Daoy (cell line): ENCODE measurements at regions not wholly inside any gene's neighbourhood (a gene's known extent, or its start where the extent isn't known, plus 50 kb on each side); places are given as distances from the start of the nearest gene placed in this dataset.

Experiments
- DNase-seq: peaks from one replicate; pipeline ENCODE4 v3.0.0-alpha.2; 2015; ENCODE audit warnings: low read depth

- DNase-seq = no peak
Observed at GRCh38 chrX:30950391-30950790, 61.3 kb upstream of the TAB3 start.

DNA sequence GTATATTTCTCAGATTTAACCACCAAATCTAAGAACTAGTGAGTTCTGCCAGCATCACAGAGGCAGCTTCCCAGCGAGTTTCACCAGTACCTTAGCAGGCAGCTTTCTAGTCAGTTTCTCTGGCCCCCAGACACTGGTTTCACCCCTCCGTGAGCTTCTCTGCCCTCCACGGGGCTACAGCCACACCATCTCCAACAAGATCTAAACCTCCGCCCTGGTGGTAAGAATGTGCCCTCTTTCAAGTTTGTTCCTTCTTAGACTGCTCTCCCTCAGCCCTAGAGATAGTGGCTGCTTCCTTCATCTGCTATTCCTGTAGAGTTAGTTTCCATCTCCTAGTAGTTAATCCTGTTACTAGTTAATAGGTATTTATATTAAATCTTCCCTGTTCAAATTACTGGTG is 60.5 kb upstream of the TAB3 start:
- no peak for DNase-seq

GRCh38 chrX:30948626-30949025 is 59.6 kb upstream of the TAB3 start:
- no peak for DNase-seq

GRCh38 chrX:30948051-30948450 is 59.0 kb upstream of the TAB3 start:
- DNase-seq = no peak

GRCh38 chrX:30943984-30944383 is 54.9 kb upstream of the TAB3 start:
- DNase-seq = no peak

GRCh38 chrX:30941898-30942297 is 52.8 kb upstream of the TAB3 start:
- DNase-seq = no peak

GRCh38 chrX:30939928-30940327 is 50.9 kb upstream of the TAB3 start:
- no peak for DNase-seq
